Kidney (tissue), 13 donors: ENCODE measurements at regions not wholly inside any gene's neighbourhood (a gene's known extent, or its start where the extent isn't known, plus 50 kb on each side); places are given as distances from the start of the nearest gene placed in this dataset.

Source experiments
- DNase-seq, 5 donors: peaks; one replicate each; pipeline ENCODE4 v3.0.0-alpha.2; 2013 to 2020
- FAIRE-seq: peaks from 2 replicates; lab custom pipeline; 2012; peaks lifted over from hg19 to GRCh38; lab: Jason Lieb, UNC
- H3K27ac ChIP-seq, 2 donors: one replicate each; pipeline ENCODE4 v1.7.0; 2013; ENCODE audit warnings: low read depth in 2 of 2, low read length in 2 of 2, inconsistent platforms in 1 of 2
- H3K27me3 ChIP-seq: one replicate; pipeline ENCODE4 v1.7.1; 2013; ENCODE audit warnings: low read length, inconsistent platforms; ENCODE audit not compliant: control insufficient read depth, insufficient read depth
- H3K36me3 ChIP-seq, 3 donors: one replicate each; pipeline versions ENCODE4 v1.7.0 to v1.7.1; 2013; ENCODE audit warnings: low read length in 3 of 3, control low read depth in 1 of 3, inconsistent platforms in 1 of 3; ENCODE audit not compliant: insufficient read depth in 3 of 3, control insufficient read depth in 2 of 3
- H3K4me1 ChIP-seq, 3 donors: one replicate each; pipeline versions ENCODE4 v1.7.0 to v1.7.1; 2013; ENCODE audit warnings: low read length in 3 of 3, inconsistent platforms in 1 of 3, low read depth in 1 of 3; ENCODE audit not compliant: control insufficient read depth in 2 of 3, insufficient read depth in 2 of 3
- H3K4me3 ChIP-seq, 3 donors: one replicate each; pipeline versions ENCODE4 v1.7.0 to v1.8.1; 2013; ENCODE audit warnings: low read length in 3 of 3, control low read depth in 1 of 3, inconsistent platforms in 1 of 3
- H3K9ac ChIP-seq, 3 donors: one replicate each; pipeline versions ENCODE4 v1.7.0 to v1.7.1; 2013; ENCODE audit warnings: low read length in 3 of 3, control low read depth in 1 of 3, inconsistent platforms in 1 of 3
- H3K9me3 ChIP-seq, 3 donors: one replicate each; pipeline versions ENCODE4 v1.7.0 to v1.7.1; 2013; ENCODE audit warnings: low read length in 3 of 3, control low read depth in 1 of 3, inconsistent platforms in 1 of 3; ENCODE audit not compliant: control insufficient read depth in 2 of 3, insufficient read depth in 1 of 3
- CTCF ChIP-seq: IDR thresholded peaks from 3 replicates; pipeline ENCODE4 v1.5.1; 2012; ENCODE audit warnings: mild to moderate bottlenecking, moderate library complexity, borderline replicate concordance; ENCODE audit not compliant: insufficient read depth; ENCODE audit errors: extremely low read depth
- intact Hi-C: fragments of 100-400 bp; cut with DNase I; formaldehyde crosslinking; loops from one replicate; pipeline ENCODE4 v1.11.1; 2022
- donor health status: control.
- donor health status: control.
- donor health status: control.
- donor health status: control.
- donor health status: control.
- donor health status: DM: yes; HTN: yes; CAD: no.
- donor health status: Normal renal cell carcinoma (clear cell type).

DNA sequence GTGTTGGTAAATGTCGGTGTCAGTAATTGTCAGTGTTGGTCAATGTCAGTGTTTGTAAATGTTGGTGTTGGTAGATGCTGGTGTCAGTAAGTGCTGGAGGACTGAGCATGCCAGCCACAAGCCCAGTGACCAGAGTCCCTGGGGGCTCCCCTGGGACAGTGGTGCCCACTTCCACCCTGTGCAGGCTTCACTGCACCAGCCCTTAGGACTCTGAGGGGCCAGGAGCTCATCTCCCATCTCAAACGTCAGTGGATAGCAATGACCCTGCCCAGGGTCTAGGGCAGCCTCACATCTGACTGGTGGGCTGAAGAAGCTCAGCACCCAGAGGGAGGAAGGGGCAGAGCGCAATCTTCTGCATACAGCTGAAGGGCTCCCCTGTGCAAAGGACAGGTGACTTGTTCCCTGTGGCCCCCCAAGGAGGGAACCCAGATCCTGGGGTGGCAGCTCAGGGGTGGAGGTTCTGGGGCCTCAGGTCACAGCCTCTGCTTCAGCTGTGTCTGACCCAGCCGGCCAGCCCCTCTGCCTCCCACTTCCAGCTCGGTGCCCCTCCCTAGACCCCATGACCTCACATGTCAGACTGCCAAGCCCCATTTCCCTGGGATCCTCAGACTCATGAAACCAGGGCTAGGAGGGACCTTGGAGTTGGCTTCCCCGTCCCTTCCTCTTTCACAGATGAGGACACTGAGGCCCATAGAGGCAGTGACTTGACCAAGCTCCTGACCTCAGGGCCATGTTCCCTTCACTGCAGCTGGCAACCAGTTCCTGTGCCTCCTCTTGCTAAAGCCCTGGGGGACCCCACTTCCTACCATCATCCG, 138.4 kb downstream of the CRYBB2 start:
- no peak for TF ChIP-seq CTCF
- Histone ChIP-seq H3K9ac (no peak overlapping the region), H3K27ac (no peak overlapping the region), H3K9me3 (no peaks in the 10 kb centered on the region), H3K4me3 (no peak overlapping the region), H3K36me3 (peaks cover 0 to 31% (median 25%) of the 10 kb centered on the region in 3 donors), H3K4me1 (peaks cover 0 to 4% (median 0%) of the 10 kb centered on the region in 3 donors), H3K27me3 (no peaks in the 10 kb centered on the region)
- FAIRE-seq, result no peak
- DNase-seq, result peak in 1 of 5 donors; percentile 46
- intact Hi-C loops, result no loop called here

DNA sequence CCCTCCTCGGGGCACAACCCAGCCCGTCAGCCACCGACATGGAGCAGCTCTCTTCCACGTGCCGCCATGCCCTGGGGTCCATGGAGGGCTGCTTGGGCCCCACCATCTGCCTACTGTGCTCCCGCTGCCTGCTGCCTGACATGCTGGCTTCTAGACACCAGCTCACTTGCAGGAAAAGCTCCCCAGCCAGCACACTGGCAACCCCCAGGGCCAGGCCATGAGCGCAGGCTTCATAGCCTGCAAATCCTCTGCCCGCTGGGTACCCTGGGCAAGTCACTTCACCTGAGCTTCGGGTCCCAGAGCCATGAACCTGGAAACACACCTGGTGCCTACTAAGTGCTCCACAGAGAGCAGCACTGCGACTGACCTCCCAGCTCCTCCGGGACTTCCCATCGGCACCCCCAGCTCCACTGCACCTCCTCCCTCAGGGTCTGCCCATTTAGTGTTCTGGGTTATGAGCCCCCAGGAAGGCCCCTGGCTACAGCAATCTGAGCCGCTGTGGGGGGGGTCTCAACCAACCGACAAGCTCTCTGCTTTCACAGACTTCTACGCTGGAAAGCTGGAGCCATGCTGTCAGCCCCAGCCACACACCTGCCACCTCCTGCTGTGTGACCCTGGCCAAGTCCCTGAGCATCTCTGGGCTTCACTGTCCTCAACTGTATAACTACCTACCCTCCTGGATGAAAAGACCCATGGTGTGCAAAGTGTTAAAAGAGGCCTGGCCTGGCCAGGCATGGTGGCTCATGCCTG, 139.2 kb downstream of the CRYBB2 start:
- intact Hi-C loops, result no loop called here
- Histone ChIP-seq H3K36me3 (peaks cover 0 to 29% (median 23%) of the 10 kb centered on the region in 3 donors), H3K4me3 (no peak overlapping the region), H3K9ac (no peak overlapping the region), H3K27me3 (no peaks in the 10 kb centered on the region), H3K9me3 (no peaks in the 10 kb centered on the region), H3K4me1 (peaks cover 0 to 4% (median 0%) of the 10 kb centered on the region in 3 donors), H3K27ac (no peak overlapping the region)
- TF ChIP-seq CTCF, result no peak
- DNase-seq, result peak in 1 of 5 donors; percentile 68
- no peak for FAIRE-seq

GRCh38 chr22:25359601-25360261, 140.3 kb downstream of the CRYBB2 start:
- DNase-seq (peak in 1 of 5 donors; percentile 69), FAIRE-seq (no peak)
- H3K27ac ChIP-seq, result no peak overlapping the region
- intact Hi-C loops, result no loop called here
- no peak overlapping the region for H3K4me3 ChIP-seq
- peaks cover 0 to 5% (median 2%) of the 10 kb centered on the region in 3 donors for H3K4me1 ChIP-seq
- no peak for TF ChIP-seq CTCF
- H3K27me3 ChIP-seq, result no peaks in the 10 kb centered on the region
- no peaks in the 10 kb centered on the region for H3K9me3 ChIP-seq
- H3K36me3 ChIP-seq, result peaks cover 0 to 17% (median 14%) of the 10 kb centered on the region in 3 donors
- no peak overlapping the region for H3K9ac ChIP-seq
